Muscle of leg (tissue), 3 donors: ENCODE measurements at regions not wholly inside any gene's neighbourhood (a gene's known extent, or its start where the extent isn't known, plus 50 kb on each side); places are given as distances from the start of the nearest gene placed in this dataset.

Source experiments
- DNase-seq: peaks from one replicate; pipeline ENCODE4 v3.0.0; 2013
- H3K27ac ChIP-seq: one replicate; pipeline ENCODE4 v1.5.1; 2013; ENCODE audit warnings: mild to moderate bottlenecking, low read length, control low read depth
- H3K27me3 ChIP-seq: one replicate; pipeline ENCODE4 v1.6.1; 2013; ENCODE audit warnings: low read length; ENCODE audit not compliant: control insufficient read depth, insufficient read depth
- H3K36me3 ChIP-seq: one replicate; pipeline ENCODE4 v1.6.1; 2013; ENCODE audit warnings: low read length; ENCODE audit not compliant: control insufficient read depth, insufficient read depth
- H3K4me1 ChIP-seq: one replicate; pipeline ENCODE4 v1.6.1; 2013; ENCODE audit warnings: low read length; ENCODE audit not compliant: control insufficient read depth, insufficient read depth
- H3K4me3 ChIP-seq: one replicate; pipeline ENCODE4 v1.5.1; 2013; ENCODE audit warnings: low read length, control low read depth
- H3K9me3 ChIP-seq: replicated peaks from 2 replicates; pipeline ENCODE4 v1.6.1; 2013; ENCODE audit warnings: low read depth, low read length; ENCODE audit not compliant: control insufficient read depth
- WGBS: methylation state at CpG from one replicate; pipeline ENCODE4 v1.1.5; 2013; ENCODE audit warnings: missing lambda C conversion rate; ENCODE audit not compliant: insufficient coverage; 5-methylcytosine and 5-hydroxymethylcytosine counted together

- DNase-seq: no peak
- no peaks in the 10 kb centered on the region for H3K9me3 ChIP-seq
- H3K27ac ChIP-seq: no peak overlapping the region
- H3K36me3 ChIP-seq: no peaks in the 10 kb centered on the region
- H3K27me3 ChIP-seq: no peaks in the 10 kb centered on the region
- H3K4me1 ChIP-seq: no peaks in the 10 kb centered on the region
- no CpG with 5 or more reads among the region's 2 CpGs for WGBS
- no peak overlapping the region for H3K4me3 ChIP-seq
Observed at GRCh38 chr13:34137200-34137599, 319.3 kb downstream of the RFC3 start.

GRCh38 chr13:34139660-34140227 lies 321.8 kb downstream of the RFC3 start:
- WGBS: no CpG with 5 or more reads among the region's 4 CpGs
- H3K27ac ChIP-seq: no peak overlapping the region
- no peak for DNase-seq
- no peaks in the 10 kb centered on the region for H3K4me1 ChIP-seq
- no peaks in the 10 kb centered on the region for H3K27me3 ChIP-seq
- no peaks in the 10 kb centered on the region for H3K36me3 ChIP-seq
- no peaks in the 10 kb centered on the region for H3K9me3 ChIP-seq
- no peak overlapping the region for H3K4me3 ChIP-seq

GRCh38 chr13:34143637-34144036 lies 325.7 kb downstream of the RFC3 start:
- Histone ChIP-seq H3K9me3 (no peaks in the 10 kb centered on the region), H3K27me3 (no peaks in the 10 kb centered on the region), H3K27ac (no peak overlapping the region), H3K36me3 (no peaks in the 10 kb centered on the region), H3K4me3 (no peak overlapping the region), H3K4me1 (no peaks in the 10 kb centered on the region)
- WGBS: 100% methylated on average over 1 of the region's 1 CpG
- no peak for DNase-seq

GRCh38 chr13:34144142-34144541 lies 326.2 kb downstream of the RFC3 start:
- Histone ChIP-seq H3K27me3 (no peaks in the 10 kb centered on the region), H3K27ac (no peak overlapping the region)

GRCh38 chr13:34145061-34145460 lies 327.1 kb downstream of the RFC3 start:
- H3K9me3 ChIP-seq: no peaks in the 10 kb centered on the region
- no peaks in the 10 kb centered on the region for H3K27me3 ChIP-seq
- H3K4me1 ChIP-seq: no peaks in the 10 kb centered on the region
- no CpG with 5 or more reads among the region's 3 CpGs for WGBS
- no peak overlapping the region for H3K4me3 ChIP-seq
- H3K36me3 ChIP-seq: no peaks in the 10 kb centered on the region
- no peak overlapping the region for H3K27ac ChIP-seq
- no peak for DNase-seq

More at GRCh38 chr13:34144142-34144541, 326.2 kb downstream of the RFC3 start:
- no peak overlapping the region for H3K4me3 ChIP-seq
- H3K4me1 ChIP-seq: no peaks in the 10 kb centered on the region
- no peak for DNase-seq
- H3K9me3 ChIP-seq: no peaks in the 10 kb centered on the region
- 48% methylated on average over 2 of the region's 3 CpGs for WGBS
- H3K36me3 ChIP-seq: no peaks in the 10 kb centered on the region

- no peaks in the 10 kb centered on the region for H3K4me1 ChIP-seq
- WGBS: no CpG with 5 or more reads among the region's 6 CpGs
- H3K27ac ChIP-seq: no peak overlapping the region
- no peaks in the 10 kb centered on the region for H3K27me3 ChIP-seq
- no peaks in the 10 kb centered on the region for H3K36me3 ChIP-seq
- DNase-seq: no peak
- H3K9me3 ChIP-seq: no peaks in the 10 kb centered on the region
- H3K4me3 ChIP-seq: no peak overlapping the region
Observed at GRCh38 chr13:34148359-34148758, 330.4 kb downstream of the RFC3 start.

- Histone ChIP-seq H3K4me1 (no peaks in the 10 kb centered on the region), H3K9me3 (no peaks in the 10 kb centered on the region), H3K27me3 (no peaks in the 10 kb centered on the region), H3K27ac (no peak overlapping the region), H3K4me3 (no peak overlapping the region), H3K36me3 (no peaks in the 10 kb centered on the region)
- DNase-seq: no peak
- no CpG with 5 or more reads among the region's 1 CpG for WGBS
Observed at GRCh38 chr13:34151885-34152284, 333.9 kb downstream of the RFC3 start.

GRCh38 chr13:34152409-34152808 lies 334.5 kb downstream of the RFC3 start:
- no peak for DNase-seq
- no peaks in the 10 kb centered on the region for H3K27me3 ChIP-seq
- H3K36me3 ChIP-seq: no peaks in the 10 kb centered on the region
- H3K4me1 ChIP-seq: no peaks in the 10 kb centered on the region
- 87% methylated on average over 3 of the region's 4 CpGs for WGBS
- no peak overlapping the region for H3K27ac ChIP-seq
- H3K4me3 ChIP-seq: no peak overlapping the region
- H3K9me3 ChIP-seq: no peaks in the 10 kb centered on the region

GRCh38 chr13:34152996-34153395 lies 335.0 kb downstream of the RFC3 start:
- no peaks in the 10 kb centered on the region for H3K27me3 ChIP-seq
- H3K9me3 ChIP-seq: no peaks in the 10 kb centered on the region
- no peak overlapping the region for H3K4me3 ChIP-seq
- no peaks in the 10 kb centered on the region for H3K4me1 ChIP-seq
- no peak overlapping the region for H3K27ac ChIP-seq
- DNase-seq: no peak
- no peaks in the 10 kb centered on the region for H3K36me3 ChIP-seq

- no peak for DNase-seq
- no peak overlapping the region for H3K27ac ChIP-seq
- H3K4me3 ChIP-seq: no peak overlapping the region
- H3K4me1 ChIP-seq: no peaks in the 10 kb centered on the region
- H3K36me3 ChIP-seq: no peaks in the 10 kb centered on the region
- H3K27me3 ChIP-seq: no peaks in the 10 kb centered on the region
- 86% methylated on average over 5 of the region's 12 CpGs for WGBS
- no peaks in the 10 kb centered on the region for H3K9me3 ChIP-seq
Observed at GRCh38 chr13:34153428-34154180, 335.7 kb downstream of the RFC3 start.
